ENCODE measurements at regions not wholly inside any gene's neighbourhood (a gene's known extent, or its start where the extent isn't known, plus 50 kb on each side); places are given as distances from the start of the nearest gene placed in this dataset.

DNA sequence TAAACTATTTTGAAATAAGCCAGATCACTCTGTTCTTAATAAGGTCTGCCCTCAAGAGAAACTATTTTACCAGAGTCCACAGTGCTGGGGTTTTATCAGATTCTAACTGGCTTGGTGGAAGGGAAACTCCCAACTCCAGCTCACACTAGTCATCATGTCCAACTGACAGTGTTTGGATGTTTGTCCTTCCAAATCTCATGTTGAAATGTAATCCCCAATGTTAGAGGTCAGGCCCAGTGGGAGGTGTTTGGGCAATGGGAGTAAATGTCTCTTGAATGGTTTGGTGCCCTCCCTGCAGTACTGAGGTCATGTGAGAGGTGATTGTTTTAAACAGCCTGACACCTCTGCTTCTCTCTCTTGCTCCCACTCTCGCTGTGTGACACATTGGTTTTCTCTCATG, 1301.0 kb upstream of the CDH8 start:
- TF ChIP-seq, protein P1, sequence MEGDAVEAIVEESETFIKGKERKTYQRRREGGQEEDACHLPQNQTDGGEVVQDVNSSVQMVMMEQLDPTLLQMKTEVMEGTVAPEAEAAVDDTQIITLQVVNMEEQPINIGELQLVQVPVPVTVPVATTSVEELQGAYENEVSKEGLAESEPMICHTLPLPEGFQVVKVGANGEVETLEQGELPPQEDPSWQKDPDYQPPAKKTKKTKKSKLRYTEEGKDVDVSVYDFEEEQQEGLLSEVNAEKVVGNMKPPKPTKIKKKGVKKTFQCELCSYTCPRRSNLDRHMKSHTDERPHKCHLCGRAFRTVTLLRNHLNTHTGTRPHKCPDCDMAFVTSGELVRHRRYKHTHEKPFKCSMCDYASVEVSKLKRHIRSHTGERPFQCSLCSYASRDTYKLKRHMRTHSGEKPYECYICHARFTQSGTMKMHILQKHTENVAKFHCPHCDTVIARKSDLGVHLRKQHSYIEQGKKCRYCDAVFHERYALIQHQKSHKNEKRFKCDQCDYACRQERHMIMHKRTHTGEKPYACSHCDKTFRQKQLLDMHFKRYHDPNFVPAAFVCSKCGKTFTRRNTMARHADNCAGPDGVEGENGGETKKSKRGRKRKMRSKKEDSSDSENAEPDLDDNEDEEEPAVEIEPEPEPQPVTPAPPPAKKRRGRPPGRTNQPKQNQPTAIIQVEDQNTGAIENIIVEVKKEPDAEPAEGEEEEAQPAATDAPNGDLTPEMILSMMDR (IDR thresholded peaks at IDR 0.05) = no peak
- TF ChIP-seq POLR2AphosphoS5 (IDR thresholded peaks at IDR 0.05; ENCODE audit: insufficient read depth in 1 of 2, low read depth in 1 of 2) = no peak

All from vagina (tissue), 2 donors.